ENCODE measurements at regions not wholly inside any gene's neighbourhood (a gene's known extent, or its start where the extent isn't known, plus 50 kb on each side); places are given as distances from the start of the nearest gene placed in this dataset.
A peak's percentile ranks its signal among the peaks of the same experiment; 100 is the strongest.

- no peaks in the 10 kb centered on the region for H3K4me1 ChIP-seq (replicated peaks)
- intact Hi-C loops (cut with DNase I) = loop anchor here (5.0 to 10.0 kb wide), 2 partner anchors 358 to 509 kb away; no protein-coding TSS in a partner anchor
- no peaks in the 10 kb centered on the region for H3K36me3 ChIP-seq
- WGBS = 87% methylated on average over 11 of the region's 11 CpGs
- H3K9me3 ChIP-seq = no peaks in the 10 kb centered on the region
- H3K27me3 ChIP-seq (replicated peaks; ENCODE audit: insufficient read depth) = no peaks in the 10 kb centered on the region
- DNase-seq (ENCODE audit: low spot score) = peak; percentile 0
- H3K27ac ChIP-seq = no peak overlapping the region
- H3K4me3 ChIP-seq = no peak overlapping the region
- TF ChIP-seq CTCF (IDR thresholded peaks at IDR 0.05) = no peak
- TF ChIP-seq POLR2A (IDR thresholded peaks at IDR 0.05) = no peak
- no peak for TF ChIP-seq POLR2AphosphoS5 (IDR thresholded peaks at IDR 0.05)
These were observed 58.5 kb downstream of the GPR6 start for GRCh38 chr6:110036408-110037302.

GRCh38 chr6:110037726-110038295, 59.7 kb downstream of the GPR6 start:
- Histone ChIP-seq H3K9me3 (no peaks in the 10 kb centered on the region), H3K27ac (no peak overlapping the region), H3K4me3 (no peak overlapping the region), H3K27me3 (replicated peaks; ENCODE audit: insufficient read depth) (no peaks in the 10 kb centered on the region), H3K36me3 (no peaks in the 10 kb centered on the region), H3K4me1 (replicated peaks) (no peaks in the 10 kb centered on the region)
- intact Hi-C loops (cut with DNase I) = loop anchor here (5.0 to 10.0 kb wide), 2 partner anchors 357 to 511 kb away; no protein-coding TSS in a partner anchor
- TF ChIP-seq POLR2A (IDR thresholded peaks at IDR 0.05) (no peak), POLR2AphosphoS5 (IDR thresholded peaks at IDR 0.05) (no peak), CTCF (IDR thresholded peaks at IDR 0.05) (no peak)
- 80% methylated on average over 9 of the region's 9 CpGs for WGBS
- no peak for DNase-seq (ENCODE audit: low spot score)

- intact Hi-C loops (cut with DNase I) = loop anchor here (1.0 to 10.0 kb wide), 3 partner anchors 334 to 512 kb away; no protein-coding TSS in a partner anchor
- WGBS = 11% methylated on average over 7 of the region's 7 CpGs
- peak overlapping the region in 1 of 2 donors; percentile 22 for H3K4me3 ChIP-seq
These were observed 61.4 kb downstream of the GPR6 start for GRCh38 chr6:110039364-110039980.

GRCh38 chr6:110039981-110040383, 61.9 kb downstream of the GPR6 start:
- Histone ChIP-seq H3K4me1 (replicated peaks) (no peaks in the 10 kb centered on the region), H3K4me3 (peak overlapping the region in 1 of 2 donors; percentile 22), H3K36me3 (no peaks in the 10 kb centered on the region), H3K27ac (no peak overlapping the region), H3K27me3 (replicated peaks; ENCODE audit: insufficient read depth) (no peaks in the 10 kb centered on the region), H3K9me3 (no peaks in the 10 kb centered on the region)
- TF ChIP-seq POLR2A (IDR thresholded peaks at IDR 0.05) (no peak), CTCF (IDR thresholded peaks at IDR 0.05) (peak in 2 of 4 experiments; percentile 35 to 37), POLR2AphosphoS5 (IDR thresholded peaks at IDR 0.05) (no peak)
- no peak for DNase-seq (ENCODE audit: low spot score)
- intact Hi-C loops (cut with DNase I) = loop anchor here (1.0 to 10.0 kb wide), 3 partner anchors 335 to 513 kb away; no protein-coding TSS in a partner anchor
- WGBS = 21% methylated on average over 15 of the region's 15 CpGs

More at GRCh38 chr6:110039364-110039980, 61.4 kb downstream of the GPR6 start:
- Histone ChIP-seq H3K36me3 (no peaks in the 10 kb centered on the region), H3K27me3 (replicated peaks; ENCODE audit: insufficient read depth) (no peaks in the 10 kb centered on the region), H3K27ac (no peak overlapping the region), H3K9me3 (no peaks in the 10 kb centered on the region), H3K4me1 (replicated peaks) (no peaks in the 10 kb centered on the region)
- peak; percentile 80 for DNase-seq (ENCODE audit: low spot score)
- TF ChIP-seq POLR2AphosphoS5 (IDR thresholded peaks at IDR 0.05) = peak; percentile 7
- peak; percentile 72 to 91 (median 84) for TF ChIP-seq CTCF (IDR thresholded peaks at IDR 0.05)
- TF ChIP-seq POLR2A (IDR thresholded peaks at IDR 0.05) = no peak
